Renal cortex interstitium (tissue), 11 donors: ENCODE measurements at regions not wholly inside any gene's neighbourhood (a gene's known extent, or its start where the extent isn't known, plus 50 kb on each side); places are given as distances from the start of the nearest gene placed in this dataset.
A peak's percentile ranks its signal among the peaks of the same experiment; 100 is the strongest.

Source experiments
- DNase-seq, 11 donors: peaks; one replicate each; pipeline ENCODE4 v3.0.0-alpha.2; 2013; ENCODE audit warnings: low read depth in 9 of 11, low spot score in 4 of 11; ENCODE audit errors: extremely low read depth in 1 of 11

GRCh38 chr6:132020138-132020581 is 69.0 kb upstream of the CCN2 start:
- DNase-seq, result peak in 10 of 11 donors; percentile 11 to 46 (median 20)

- no peak for DNase-seq
Measured at GRCh38 chr6:132019586-132019985, 68.4 kb upstream of the CCN2 start.

GRCh38 chr6:132017942-132018341 is 66.8 kb upstream of the CCN2 start:
- DNase-seq, result no peak

GRCh38 chr6:132016396-132016795 is 65.2 kb upstream of the CCN2 start:
- no peak for DNase-seq

- no peak for DNase-seq
Measured at GRCh38 chr6:132011582-132011981, 60.4 kb upstream of the CCN2 start.

- DNase-seq, result no peak
Measured at GRCh38 chr6:132009175-132009574, 58.0 kb upstream of the CCN2 start.

GRCh38 chr6:132007474-132008190 is 56.5 kb upstream of the CCN2 start:
- no peak for DNase-seq

- no peak for DNase-seq
Measured at GRCh38 chr6:132005178-132005577, 54.0 kb upstream of the CCN2 start.

GRCh38 chr6:132004668-132005067 is 53.5 kb upstream of the CCN2 start:
- no peak for DNase-seq

- no peak for DNase-seq
Measured at GRCh38 chr6:132003516-132004178, 52.5 kb upstream of the CCN2 start.
